Heart left ventricle (tissue), 16 donors: ENCODE measurements at regions not wholly inside any gene's neighbourhood (a gene's known extent, or its start where the extent isn't known, plus 50 kb on each side); places are given as distances from the start of the nearest gene placed in this dataset.
A peak's percentile ranks its signal among the peaks of the same experiment; 100 is the strongest.
"Not testable (repeated sequence)": the region's sequence is repeated elsewhere in the genome, so short reads cannot be mapped to it uniquely, and the experiment has no call there.

Experiments
- ATAC-seq, 4 donors: fragments of 200-7000 bp; cut with Tn5 transposase; one replicate each; pipeline ENCODE4 v1.9.1; 2020 to 2022; ENCODE audit warnings: moderate library complexity in 4 of 4, mild to moderate bottlenecking in 3 of 4, moderate number of reproducible peaks in 1 of 4
- DNase-seq, 5 donors: peaks; one replicate each; pipeline ENCODE4 v3.0.0-alpha.2; 2020
- H3K27ac ChIP-seq, 12 donors: fragments of 200-600 bp; sonication (generic) in 4 of 12; one replicate each; pipeline versions ENCODE4 v1.5.0 to v1.8.0; 2016 to 2022; ENCODE audit warnings: mild to moderate bottlenecking in 2 of 12
- H3K27me3 ChIP-seq, 9 donors: fragments of 200-600 bp; sonication (generic) in 2 of 9; one replicate each; pipeline versions ENCODE4 v1.5.1 to v1.8.0; 2016 to 2022; ENCODE audit warnings: mild to moderate bottlenecking in 3 of 9
- H3K36me3 ChIP-seq, 9 donors: fragments of 200-600 bp; sonication (generic) in 2 of 9; one replicate each; pipeline versions ENCODE4 v1.5.0 to v1.8.0; 2018 to 2022; ENCODE audit warnings: mild to moderate bottlenecking in 2 of 9
- H3K4me1 ChIP-seq, 12 donors: fragments of 200-600 bp; sonication (generic) in 4 of 12; one replicate each; pipeline versions ENCODE4 v1.5.0 to v1.8.0; 2016 to 2022; ENCODE audit warnings: mild to moderate bottlenecking in 3 of 12
- H3K4me3 ChIP-seq, 12 donors: fragments of 200-600 bp; sonication (generic) in 4 of 12; one replicate each; pipeline versions ENCODE4 v1.5.0 to v1.8.0; 2017 to 2022; ENCODE audit warnings: mild to moderate bottlenecking in 9 of 12, moderate library complexity in 4 of 12
- H3K9me3 ChIP-seq, 12 donors: fragments of 200-600 bp; sonication (generic) in 4 of 12; one replicate each; pipeline versions ENCODE4 v1.5.0 to v1.8.0; 2016 to 2022; ENCODE audit warnings: mild to moderate bottlenecking in 1 of 12
- CTCF ChIP-seq, 12 donors: fragments of 200-600 bp; sonication (generic) in 4 of 12; IDR thresholded peaks; one replicate each; pipeline versions ENCODE4 v1.5.0 to v1.8.0; 2018 to 2022; ENCODE audit warnings: antibody characterized with exemption in 12 of 12, mild to moderate bottlenecking in 5 of 12
- POLR2A ChIP-seq, 2 donors: fragments of 450-650 bp; IDR thresholded peaks; one replicate each; pipeline ENCODE4 v1.6.1; 2017; ENCODE audit warnings: antibody characterized with exemption in 2 of 2, mild to moderate bottlenecking in 2 of 2, moderate library complexity in 2 of 2
- WGBS, 4 donors: extraction: QIAGEN DNeasy Blood & Tissue Kit in 2 of 4; methylation state at CpG; one replicate each; pipeline versions ENCODE4 v1.1.5 to v1.1.7; 2013 to 2018; 5-methylcytosine and 5-hydroxymethylcytosine counted together
- intact Hi-C, 10 donors: fragments of 100-400 bp; cut with DNase I; formaldehyde crosslinking; loops; one replicate each; pipeline versions ENCODE4 v1.11.1 to v1.14.2; 2022
- donor health status: ischemic (EF 13 %, LVEDD 7.1; RV severe dilation, severe dysfunction).
- donor health status: healthy with polysubstance abuse.
- donor health status: DM: no; HTN: yes; CAD: no.
- donor health status: DM: no; HTN: no; CAD: no.
- donor health status: ischemic (EF 25% LVEDD 6.9; RV normal size, moderate dysfunction).
- donor health status: ischemic (EF 25% LVEDD 5.7; RV mildly dilated, moderate dysfunction).
- donor health status: healthy.
- donor health status: DM: yes; HTN: yes; CAD: no.
- donor health status: ischemic (EF 35%, LVEDD 5.7; RV mildly dilated, moderate dysfunction).
- donor health status: nonischemic (EF 11% LVEDD 7.7; RV severe dilation, severe dysfunction).
- donor health status: DM: yes; HTN: yes; CAD: no.
- donor health status: PGD.
- donor health status: ischemic (EF 29% LVEDD 5.4; RV normal size, mild dysfunction).
- donor health status: nonischemic (EF 23%, LVEDD 6.1; RV moderate dilation, normal function).

GRCh38 chr4:84260495-84260894, 238.6 kb downstream of the NKX6-1 start:
- no peak for DNase-seq
- TF ChIP-seq CTCF (IDR thresholded peaks at IDR 0.05) (no peak), POLR2A (IDR thresholded peaks at IDR 0.05) (no peak)
- no peaks in the 10 kb centered on the region for H3K27me3 ChIP-seq
- H3K9me3 ChIP-seq: peaks cover 0 to 39% (median 8%) of the 10 kb centered on the region in 12 donors
- H3K36me3 ChIP-seq: no peaks in the 10 kb centered on the region
- no peaks in the 10 kb centered on the region for H3K4me1 ChIP-seq
- no peak overlapping the region for H3K4me3 ChIP-seq
- H3K27ac ChIP-seq: no peak overlapping the region
- intact Hi-C loops: no loop called here
- no peak for ATAC-seq

DNA sequence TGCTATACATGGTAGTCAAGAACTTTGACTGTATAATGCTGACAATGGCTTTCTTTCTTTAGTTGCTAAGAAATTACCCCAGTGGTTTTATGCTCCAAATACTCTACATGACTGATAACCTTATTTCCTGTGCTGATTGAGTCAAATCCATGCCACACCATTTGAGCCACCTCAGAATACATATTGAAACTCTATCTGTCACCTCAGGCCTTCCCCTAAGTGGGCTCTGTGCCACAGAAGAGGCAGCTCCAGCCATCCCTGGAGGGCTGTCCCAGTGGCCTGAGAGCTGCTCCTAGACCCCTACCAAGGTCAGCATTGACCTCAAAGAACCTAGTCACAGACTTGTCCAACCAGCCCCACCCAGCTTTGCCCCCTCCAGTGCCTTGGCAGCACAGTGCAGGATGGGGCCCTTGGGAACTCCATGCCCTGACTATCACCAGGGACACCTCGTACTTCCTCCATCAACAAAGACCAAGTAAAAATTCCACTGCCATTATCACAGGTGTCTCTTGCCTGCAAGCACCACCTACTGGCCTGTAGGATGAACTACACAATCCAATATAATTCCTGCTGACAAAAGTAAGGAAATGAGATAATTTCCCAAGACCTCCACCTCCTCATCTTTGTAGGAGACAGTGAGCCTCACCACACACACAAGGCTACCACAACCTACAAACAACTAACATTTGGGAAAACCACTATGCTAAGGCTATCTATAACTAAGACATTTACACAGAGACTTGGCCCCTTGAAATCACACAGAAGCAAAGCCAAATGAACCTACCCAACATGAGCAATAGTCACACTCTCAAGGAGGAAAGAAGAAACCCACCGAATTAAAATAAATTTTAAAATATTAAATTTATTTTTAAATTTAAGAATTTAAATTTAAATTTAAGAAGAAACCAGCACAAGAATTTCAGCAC, 239.9 kb downstream of the NKX6-1 start:
- no peaks in the 10 kb centered on the region for H3K36me3 ChIP-seq
- H3K4me1 ChIP-seq: no peaks in the 10 kb centered on the region
- H3K4me3 ChIP-seq: no peak overlapping the region
- TF ChIP-seq CTCF (IDR thresholded peaks at IDR 0.05): peak in 7 of 12 donors; percentile 8 to 34 (median 22)
- no peak for TF ChIP-seq POLR2A (IDR thresholded peaks at IDR 0.05)
- peaks cover 0 to under 1% (median 0%) of the 10 kb centered on the region in 9 donors for H3K27me3 ChIP-seq
- no peak overlapping the region for H3K27ac ChIP-seq
- WGBS, 4 donors: 39 to 47% (median 43%) methylated on average over 2 of the region's 2 CpGs
- peaks cover 0 to 32% (median 8%) of the 10 kb centered on the region in 12 donors for H3K9me3 ChIP-seq
- ATAC-seq (no peak), DNase-seq (peak in 1 of 5 donors; percentile 49)
- intact Hi-C loops: no loop called here

- TF ChIP-seq CTCF (IDR thresholded peaks at IDR 0.05) (no peak), POLR2A (IDR thresholded peaks at IDR 0.05) (no peak)
- WGBS, 4 donors: 84 to 91% (median 86%) methylated on average over 2 of the region's 2 CpGs
- H3K36me3 ChIP-seq: no peaks in the 10 kb centered on the region
- peaks cover 0 to 10% (median 1%) of the 10 kb centered on the region in 12 donors for H3K9me3 ChIP-seq
- no peaks in the 10 kb centered on the region for H3K4me1 ChIP-seq
- DNase-seq: no peak
- no peak overlapping the region for H3K27ac ChIP-seq
- peaks cover 0 to 2% (median 0%) of the 10 kb centered on the region in 9 donors for H3K27me3 ChIP-seq
- no peak overlapping the region for H3K4me3 ChIP-seq
- no peak for ATAC-seq
- intact Hi-C loops: no loop called here
Measured at GRCh38 chr4:84254537-84254936, 244.6 kb downstream of the NKX6-1 start.

DNA sequence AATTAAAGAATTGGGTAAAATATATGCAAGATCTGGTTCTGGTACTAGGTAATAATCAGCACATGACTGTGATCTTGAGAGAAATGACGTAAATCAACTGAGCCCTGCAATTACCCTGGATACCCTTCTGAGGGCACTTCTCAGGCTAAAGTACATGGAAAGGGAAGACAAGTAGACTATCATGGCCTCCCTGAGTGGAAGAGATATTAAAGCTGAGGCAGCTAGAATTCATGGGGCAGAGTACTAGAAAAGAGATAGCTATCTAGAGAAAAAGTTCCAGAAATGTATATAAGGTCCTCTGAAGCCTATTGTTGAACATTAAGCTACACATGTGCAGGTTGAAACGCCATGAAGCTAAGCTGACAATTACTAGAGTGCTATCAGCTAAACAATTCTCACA, 249.6 kb downstream of the NKX6-1 start:
- intact Hi-C loops: no loop called here
- no peak overlapping the region for H3K4me3 ChIP-seq
- peaks cover 0 to 2% (median 0%) of the 10 kb centered on the region in 9 donors for H3K27me3 ChIP-seq
- no peaks in the 10 kb centered on the region for H3K4me1 ChIP-seq
- ATAC-seq (no peak), DNase-seq (no peak)
- peaks cover 0 to 3% (median 0%) of the 10 kb centered on the region in 12 donors for H3K9me3 ChIP-seq
- WGBS, 4 donors: 60 to 66% (median 65%) methylated on average over 2 of the region's 2 CpGs
- no peaks in the 10 kb centered on the region for H3K36me3 ChIP-seq
- no peak overlapping the region for H3K27ac ChIP-seq
- TF ChIP-seq POLR2A (IDR thresholded peaks at IDR 0.05) (no peak), CTCF (IDR thresholded peaks at IDR 0.05) (no peak)

GRCh38 chr4:84245042-84245441, 254.1 kb downstream of the NKX6-1 start:
- WGBS, 4 donors: 90 to 93% (median 90%) methylated on average over 11 to 14 of the region's 14 CpGs
- H3K4me1 ChIP-seq, H3K9me3 ChIP-seq, H3K36me3 ChIP-seq, H3K4me3 ChIP-seq, H3K27me3 ChIP-seq, intact Hi-C loops, ATAC-seq, H3K27ac ChIP-seq: not testable (repeated sequence)
- peak in 2 of 5 donors; percentile 16 to 37 for DNase-seq

- intact Hi-C loops, ATAC-seq, H3K27ac ChIP-seq, H3K27me3 ChIP-seq, H3K4me1 ChIP-seq, H3K36me3 ChIP-seq, H3K9me3 ChIP-seq, H3K4me3 ChIP-seq: not testable (repeated sequence)
- 90 to 94% (median 93%) methylated on average over 4 to 19 of the region's 19 CpGs for WGBS, 4 donors
- peak in 1 of 5 donors; percentile 37 for DNase-seq
Measured at GRCh38 chr4:84244346-84244801, 254.7 kb downstream of the NKX6-1 start.
